MCF 10A (cell line): ENCODE measurements at regions not wholly inside any gene's neighbourhood (a gene's known extent, or its start where the extent isn't known, plus 50 kb on each side); places are given as distances from the start of the nearest gene placed in this dataset.

ENCODE experiments used
- BruUV-seq: library from RNA; stranded (reverse); fragments of 400-500 nt; replicated peaks from 2 replicates; lab custom pipeline; 2021; lab: Mats Ljungman, UMichigan
- CTCF ChIA-PET: fragments of 300-600 bp; sonication (Branson Sonifier 250); formaldehyde crosslinking; extraction: SDS; loops from one replicate; lab custom pipeline; 2021; ENCODE audit warnings: antibody characterized with exemption, inconsistent platforms; lab: Yijun Ruan, JAX
- POLR2A ChIA-PET: fragments of 300-600, 350-650 bp; sonication (Branson Sonifier 250); formaldehyde crosslinking; extraction: SDS; loops from one replicate; lab custom pipeline; 2020; ENCODE audit warnings: antibody characterized with exemption, inconsistent platforms; lab: Yijun Ruan, JAX
- DNase-seq: peaks from one replicate; pipeline ENCODE4 v3.0.0-alpha.2; 2018; ENCODE audit not compliant: unreplicated experiment
- H3K27ac Mint-ChIP-seq: one replicate; pipeline ENCODE4 v1.8.0; 2022; ENCODE audit warnings: mild to moderate bottlenecking, low read depth, mixed read lengths; ENCODE audit not compliant: unreplicated experiment
- H3K27me3 Mint-ChIP-seq: one replicate; pipeline ENCODE4 v1.8.0; 2022; ENCODE audit warnings: mixed read lengths; ENCODE audit not compliant: insufficient read depth, unreplicated experiment
- H3K36me3 Mint-ChIP-seq: one replicate; pipeline ENCODE4 v1.8.0; 2022; ENCODE audit warnings: mild to moderate bottlenecking, moderate library complexity, mixed read lengths; ENCODE audit not compliant: insufficient read depth, unreplicated experiment
- H3K4me1 Mint-ChIP-seq: one replicate; pipeline ENCODE4 v1.8.0; 2022; ENCODE audit warnings: mixed read lengths; ENCODE audit not compliant: insufficient read depth, unreplicated experiment
- H3K4me3 Mint-ChIP-seq: one replicate; pipeline ENCODE4 v1.8.0; 2022; ENCODE audit warnings: mild to moderate bottlenecking, moderate library complexity, mixed read lengths; ENCODE audit not compliant: unreplicated experiment
- H3K9me3 Mint-ChIP-seq: one replicate; pipeline ENCODE4 v1.8.0; 2022; ENCODE audit warnings: mixed read lengths; ENCODE audit not compliant: unreplicated experiment
- intact Hi-C: fragments of 100-400 bp; cut with micrococcal nuclease; formaldehyde crosslinking; loops from 2 replicates; pipeline ENCODE4 v1.14.1; 2022
- TF ChIP-seq, protein P1 (sequence below): fragments of 200-600 bp; IDR thresholded peaks from one replicate; pipeline ENCODE4 v1.8.0; 2022; ENCODE audit warnings: antibody characterized with exemption, mild to moderate bottlenecking; ENCODE audit not compliant: unreplicated experiment

DNA sequence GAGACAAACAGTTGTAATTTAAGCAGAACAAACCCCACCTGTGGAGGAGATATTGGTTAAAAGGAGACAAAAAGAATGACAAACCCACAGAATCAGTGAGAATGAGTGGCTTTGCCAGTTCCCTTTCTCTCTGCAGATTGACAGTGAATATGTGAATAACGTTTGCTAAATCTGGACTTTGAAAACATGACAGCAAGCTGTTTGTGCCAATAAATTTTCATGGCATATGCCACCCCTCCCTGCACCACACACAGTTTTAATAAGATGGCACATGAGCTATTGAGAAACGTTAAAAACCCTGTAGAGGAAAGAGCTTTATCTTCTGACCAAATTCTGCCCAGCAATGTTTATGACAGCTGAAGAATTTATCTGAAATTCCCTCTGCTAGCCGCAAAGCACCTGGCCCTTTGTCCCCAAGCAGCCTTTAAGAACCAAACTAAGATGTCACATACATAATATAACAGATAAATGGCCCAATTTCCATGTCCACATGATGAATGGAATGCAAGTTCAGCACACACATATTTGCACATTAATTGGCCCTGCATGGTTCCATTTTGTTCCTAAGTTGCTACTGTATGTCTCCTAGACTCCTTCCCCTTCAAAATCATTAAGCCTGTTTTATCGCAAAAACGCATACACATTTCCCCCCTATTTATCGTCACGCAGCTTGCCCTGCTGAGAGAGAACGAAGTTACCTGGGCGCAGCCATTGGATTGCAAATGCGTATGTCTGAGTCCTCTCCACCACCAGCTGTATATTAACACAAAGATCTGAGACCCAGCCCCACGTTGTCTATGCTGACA, 773.5 kb upstream of the EEF2KMT start:
- POLR2A ChIA-PET = no interaction called here
- DNase-seq = no peak
- no peaks in the 10 kb centered on the region for H3K27me3 Mint-ChIP-seq
- no peaks in the 10 kb centered on the region for H3K4me1 Mint-ChIP-seq
- CTCF ChIA-PET = interaction anchor here (0.6 kb wide), 1 partner anchor 334 kb away, joined by 4 read pairs; no protein-coding TSS in a partner anchor
- peaks cover 6% of the 10 kb centered on the region for H3K36me3 Mint-ChIP-seq
- TF ChIP-seq, protein P1, sequence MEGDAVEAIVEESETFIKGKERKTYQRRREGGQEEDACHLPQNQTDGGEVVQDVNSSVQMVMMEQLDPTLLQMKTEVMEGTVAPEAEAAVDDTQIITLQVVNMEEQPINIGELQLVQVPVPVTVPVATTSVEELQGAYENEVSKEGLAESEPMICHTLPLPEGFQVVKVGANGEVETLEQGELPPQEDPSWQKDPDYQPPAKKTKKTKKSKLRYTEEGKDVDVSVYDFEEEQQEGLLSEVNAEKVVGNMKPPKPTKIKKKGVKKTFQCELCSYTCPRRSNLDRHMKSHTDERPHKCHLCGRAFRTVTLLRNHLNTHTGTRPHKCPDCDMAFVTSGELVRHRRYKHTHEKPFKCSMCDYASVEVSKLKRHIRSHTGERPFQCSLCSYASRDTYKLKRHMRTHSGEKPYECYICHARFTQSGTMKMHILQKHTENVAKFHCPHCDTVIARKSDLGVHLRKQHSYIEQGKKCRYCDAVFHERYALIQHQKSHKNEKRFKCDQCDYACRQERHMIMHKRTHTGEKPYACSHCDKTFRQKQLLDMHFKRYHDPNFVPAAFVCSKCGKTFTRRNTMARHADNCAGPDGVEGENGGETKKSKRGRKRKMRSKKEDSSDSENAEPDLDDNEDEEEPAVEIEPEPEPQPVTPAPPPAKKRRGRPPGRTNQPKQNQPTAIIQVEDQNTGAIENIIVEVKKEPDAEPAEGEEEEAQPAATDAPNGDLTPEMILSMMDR = no peak
- no peak overlapping the region for H3K27ac Mint-ChIP-seq
- BruUV-seq = no TSS peak
- no peak overlapping the region for H3K4me3 Mint-ChIP-seq
- intact Hi-C loops = no loop called here
- peaks cover 31% of the 10 kb centered on the region for H3K9me3 Mint-ChIP-seq

DNA sequence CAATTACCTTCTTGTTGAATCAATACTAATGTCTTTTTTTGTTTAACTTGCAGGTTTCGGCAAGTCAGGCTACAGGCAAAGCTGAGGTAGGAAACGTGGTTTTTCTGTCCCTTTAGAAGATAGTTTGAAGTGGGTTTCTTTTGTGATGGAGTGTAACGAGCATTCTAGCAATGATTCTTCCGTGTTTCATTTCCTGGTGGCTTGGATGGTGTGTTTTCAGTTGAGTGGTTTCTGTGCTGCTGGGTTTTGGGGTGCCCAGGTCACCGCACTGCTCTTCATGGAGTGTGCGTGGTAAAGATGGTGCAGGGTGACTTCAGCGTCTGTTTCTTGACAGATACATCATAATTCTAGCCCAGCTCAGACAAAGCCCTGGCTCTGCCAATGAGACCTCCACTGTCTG, 769.7 kb upstream of the EEF2KMT start:
- Mint-ChIP-seq H3K36me3 (peaks cover 6% of the 10 kb centered on the region), H3K4me3 (no peak overlapping the region), H3K4me1 (no peaks in the 10 kb centered on the region), H3K27me3 (no peaks in the 10 kb centered on the region), H3K27ac (no peak overlapping the region), H3K9me3 (peaks cover 27% of the 10 kb centered on the region)
- DNase-seq = no peak
- intact Hi-C loops = no loop called here
- TF ChIP-seq, protein P1 = no peak
- POLR2A ChIA-PET = no interaction called here
- no TSS peak for BruUV-seq
- CTCF ChIA-PET = interaction anchor here (0.7 kb wide), 1 partner anchor 73 kb away, joined by 4 read pairs; no protein-coding TSS in a partner anchor

DNA sequence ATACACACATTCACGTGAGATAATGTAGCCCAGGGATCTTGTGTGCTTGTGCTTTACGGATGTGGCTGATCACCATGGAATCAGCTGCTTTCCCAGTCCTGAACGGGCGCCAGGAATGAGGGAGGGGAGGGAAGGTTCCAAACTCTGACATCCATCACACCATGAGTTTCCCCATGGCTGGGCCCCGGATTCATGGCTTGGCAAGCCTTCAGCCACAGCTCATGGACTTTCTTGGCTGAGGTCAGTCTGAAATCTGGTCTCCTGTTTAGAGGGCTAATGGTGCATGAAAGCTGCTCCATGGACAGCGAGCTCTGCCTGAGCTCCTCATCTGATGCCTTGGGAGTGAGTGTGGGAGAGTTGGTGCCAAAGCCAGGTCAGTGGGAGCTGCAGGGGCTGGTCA, 767.6 kb upstream of the EEF2KMT start:
- ChIA-PET POLR2A (no interaction called here), CTCF (interaction anchor here (0.6 kb wide), 2 partner anchors 15 to 900 kb away, joined by 3 read pairs; no protein-coding TSS in a partner anchor)
- H3K9me3 Mint-ChIP-seq = peaks cover 42% of the 10 kb centered on the region
- H3K4me3 Mint-ChIP-seq = no peak overlapping the region
- DNase-seq = no peak
- H3K27ac Mint-ChIP-seq = no peak overlapping the region
- no peaks in the 10 kb centered on the region for H3K27me3 Mint-ChIP-seq
- TF ChIP-seq, protein P1 = no peak
- intact Hi-C loops = no loop called here
- peaks cover 6% of the 10 kb centered on the region for H3K36me3 Mint-ChIP-seq
- no peaks in the 10 kb centered on the region for H3K4me1 Mint-ChIP-seq
- BruUV-seq = no TSS peak

DNA sequence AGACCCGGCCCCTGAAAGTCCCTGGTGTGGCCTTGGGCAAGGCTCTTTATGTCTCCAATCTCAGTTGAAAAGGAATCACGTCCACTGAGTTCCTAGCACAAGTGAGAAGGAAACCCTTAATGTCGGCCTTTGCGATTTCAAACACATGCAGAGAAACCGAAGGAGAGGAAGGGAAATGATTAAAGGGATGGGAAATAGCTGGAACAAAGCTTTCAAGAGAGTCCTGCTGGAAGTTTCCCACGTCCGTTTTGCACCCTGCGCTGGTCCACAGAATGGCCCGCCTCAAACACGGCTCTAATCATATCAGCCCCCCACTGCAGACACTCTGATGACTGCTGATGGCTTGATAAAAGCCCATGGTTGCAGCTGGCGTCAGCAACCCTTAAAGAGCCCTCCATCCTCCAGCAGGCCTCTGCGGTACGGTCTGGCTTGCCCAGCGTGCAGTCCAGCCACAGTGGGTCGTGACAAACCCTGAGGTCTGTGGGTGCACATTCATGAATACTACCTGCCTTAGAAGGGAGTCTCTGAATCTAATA, 765.5 kb upstream of the EEF2KMT start:
- TF ChIP-seq, protein P1 = no peak
- peaks cover 6% of the 10 kb centered on the region for H3K36me3 Mint-ChIP-seq
- H3K27me3 Mint-ChIP-seq = no peaks in the 10 kb centered on the region
- ChIA-PET POLR2A (no interaction called here), CTCF (no interaction called here)
- H3K9me3 Mint-ChIP-seq = peaks cover 50% of the 10 kb centered on the region
- H3K4me1 Mint-ChIP-seq = no peaks in the 10 kb centered on the region
- H3K27ac Mint-ChIP-seq = no peak overlapping the region
- BruUV-seq = no TSS peak
- no peak for DNase-seq
- intact Hi-C loops = no loop called here
- no peak overlapping the region for H3K4me3 Mint-ChIP-seq
